ENCODE measurements at regions not wholly inside any gene's neighbourhood (a gene's known extent, or its start where the extent isn't known, plus 50 kb on each side); places are given as distances from the start of the nearest gene placed in this dataset.

DNA sequence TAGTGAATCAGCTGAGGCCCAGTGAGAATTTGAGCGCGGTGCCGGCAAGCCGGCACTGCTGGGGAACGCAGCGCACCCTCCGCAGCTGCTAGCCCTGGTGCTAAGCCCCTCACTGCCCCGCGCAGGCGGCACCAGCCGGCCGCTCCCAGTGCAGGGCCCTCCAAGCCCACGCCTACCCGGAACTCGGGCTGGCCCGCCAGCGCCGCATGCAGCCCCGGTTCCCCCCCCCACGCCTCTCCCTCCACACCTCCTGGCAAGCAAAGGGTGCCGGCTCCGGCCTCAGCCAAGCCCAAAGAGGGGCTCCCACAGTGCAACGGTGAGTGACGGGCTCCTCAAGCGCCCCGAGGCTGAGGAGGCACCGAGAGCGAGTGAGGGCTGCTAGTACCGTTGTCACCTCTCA is 54.5 kb upstream of the VASH1 start:
- no peak for DNase-seq
- intact Hi-C loops (cut with DNase I): no loop called here
- WGBS, 2 donors: 73 to 100% methylated on average over 1 to 3 of the region's 29 CpGs

DNA sequence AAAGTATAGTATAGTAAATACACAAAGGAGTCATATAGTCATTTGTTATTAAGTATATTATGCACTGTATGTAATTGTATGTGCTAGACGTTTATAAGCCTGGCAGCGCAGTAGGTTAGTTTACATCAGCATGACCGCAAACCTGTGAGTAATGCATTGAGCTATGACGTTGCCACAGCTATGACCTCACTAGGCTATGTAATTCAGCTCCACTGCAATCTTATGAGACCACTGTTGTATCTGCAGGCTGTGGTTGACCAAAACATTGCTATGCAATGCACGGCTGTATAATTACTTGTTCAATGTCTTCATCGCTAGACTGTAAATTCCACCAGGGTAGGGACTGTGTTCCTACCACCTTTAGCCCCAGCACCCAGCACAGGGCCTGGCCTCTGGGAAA is 53.2 kb upstream of the VASH1 start:
- DNase-seq: no peak
- H3K4me1 ChIP-seq: no peaks in the 10 kb centered on the region
- TF ChIP-seq, protein P1, sequence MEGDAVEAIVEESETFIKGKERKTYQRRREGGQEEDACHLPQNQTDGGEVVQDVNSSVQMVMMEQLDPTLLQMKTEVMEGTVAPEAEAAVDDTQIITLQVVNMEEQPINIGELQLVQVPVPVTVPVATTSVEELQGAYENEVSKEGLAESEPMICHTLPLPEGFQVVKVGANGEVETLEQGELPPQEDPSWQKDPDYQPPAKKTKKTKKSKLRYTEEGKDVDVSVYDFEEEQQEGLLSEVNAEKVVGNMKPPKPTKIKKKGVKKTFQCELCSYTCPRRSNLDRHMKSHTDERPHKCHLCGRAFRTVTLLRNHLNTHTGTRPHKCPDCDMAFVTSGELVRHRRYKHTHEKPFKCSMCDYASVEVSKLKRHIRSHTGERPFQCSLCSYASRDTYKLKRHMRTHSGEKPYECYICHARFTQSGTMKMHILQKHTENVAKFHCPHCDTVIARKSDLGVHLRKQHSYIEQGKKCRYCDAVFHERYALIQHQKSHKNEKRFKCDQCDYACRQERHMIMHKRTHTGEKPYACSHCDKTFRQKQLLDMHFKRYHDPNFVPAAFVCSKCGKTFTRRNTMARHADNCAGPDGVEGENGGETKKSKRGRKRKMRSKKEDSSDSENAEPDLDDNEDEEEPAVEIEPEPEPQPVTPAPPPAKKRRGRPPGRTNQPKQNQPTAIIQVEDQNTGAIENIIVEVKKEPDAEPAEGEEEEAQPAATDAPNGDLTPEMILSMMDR (IDR thresholded peaks at IDR 0.05): no peak
- TF ChIP-seq POLR2A (IDR thresholded peaks at IDR 0.05): no peak
- H3K4me3 ChIP-seq: no peak overlapping the region
- 72% methylated on average over 6 of the region's 6 CpGs for whole genome bisulfite sequencing, 2 donors
- no peak overlapping the region for H3K27ac ChIP-seq
- no peaks in the 10 kb centered on the region for H3K36me3 ChIP-seq
- H3K27me3 ChIP-seq: no peaks in the 10 kb centered on the region
- intact Hi-C loops (cut with DNase I): no loop called here
- no peaks in the 10 kb centered on the region for H3K9me3 ChIP-seq

More for the DNA sequence above, 54.5 kb upstream of the VASH1 start:
- TF ChIP-seq, protein P1 (IDR thresholded peaks at IDR 0.05): no peak
- no peak for TF ChIP-seq POLR2A (IDR thresholded peaks at IDR 0.05)
- Histone ChIP-seq H3K4me3 (no peak overlapping the region), H3K9me3 (no peaks in the 10 kb centered on the region), H3K27ac (no peak overlapping the region), H3K4me1 (no peaks in the 10 kb centered on the region), H3K36me3 (no peaks in the 10 kb centered on the region), H3K27me3 (no peaks in the 10 kb centered on the region)

DNA sequence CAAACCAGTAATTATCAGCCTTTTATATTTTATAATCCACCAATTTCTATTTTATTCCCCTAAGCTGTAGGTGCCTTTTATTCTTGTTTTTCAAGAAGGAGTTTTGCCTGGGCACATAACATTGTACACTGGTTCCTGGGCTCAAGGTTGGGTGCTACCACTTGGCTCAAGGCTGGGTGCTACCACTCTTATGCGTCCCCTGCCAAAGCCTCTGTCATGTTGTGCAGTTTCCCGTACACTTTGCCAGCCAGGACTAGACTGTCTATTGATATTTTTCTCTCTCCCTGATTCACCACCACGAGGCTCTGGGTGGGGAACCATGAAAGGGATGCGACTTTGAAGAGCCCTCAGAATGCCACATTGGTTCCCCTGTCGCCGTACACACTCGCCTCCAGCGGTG is 52.5 kb upstream of the VASH1 start:
- Histone ChIP-seq H3K9me3 (no peaks in the 10 kb centered on the region), H3K36me3 (no peaks in the 10 kb centered on the region), H3K4me3 (no peak overlapping the region), H3K27me3 (peaks cover 0 to under 1% (median 0%) of the 10 kb centered on the region in 4 donors), H3K27ac (no peak overlapping the region), H3K4me1 (no peaks in the 10 kb centered on the region)
- TF ChIP-seq, protein P1 (IDR thresholded peaks at IDR 0.05): no peak
- TF ChIP-seq POLR2A (IDR thresholded peaks at IDR 0.05): no peak
- intact Hi-C loops (cut with DNase I): no loop called here
- WGBS, 2 donors: 64 to 73% methylated on average over 6 to 8 of the region's 8 CpGs
- no peak for DNase-seq

DNA sequence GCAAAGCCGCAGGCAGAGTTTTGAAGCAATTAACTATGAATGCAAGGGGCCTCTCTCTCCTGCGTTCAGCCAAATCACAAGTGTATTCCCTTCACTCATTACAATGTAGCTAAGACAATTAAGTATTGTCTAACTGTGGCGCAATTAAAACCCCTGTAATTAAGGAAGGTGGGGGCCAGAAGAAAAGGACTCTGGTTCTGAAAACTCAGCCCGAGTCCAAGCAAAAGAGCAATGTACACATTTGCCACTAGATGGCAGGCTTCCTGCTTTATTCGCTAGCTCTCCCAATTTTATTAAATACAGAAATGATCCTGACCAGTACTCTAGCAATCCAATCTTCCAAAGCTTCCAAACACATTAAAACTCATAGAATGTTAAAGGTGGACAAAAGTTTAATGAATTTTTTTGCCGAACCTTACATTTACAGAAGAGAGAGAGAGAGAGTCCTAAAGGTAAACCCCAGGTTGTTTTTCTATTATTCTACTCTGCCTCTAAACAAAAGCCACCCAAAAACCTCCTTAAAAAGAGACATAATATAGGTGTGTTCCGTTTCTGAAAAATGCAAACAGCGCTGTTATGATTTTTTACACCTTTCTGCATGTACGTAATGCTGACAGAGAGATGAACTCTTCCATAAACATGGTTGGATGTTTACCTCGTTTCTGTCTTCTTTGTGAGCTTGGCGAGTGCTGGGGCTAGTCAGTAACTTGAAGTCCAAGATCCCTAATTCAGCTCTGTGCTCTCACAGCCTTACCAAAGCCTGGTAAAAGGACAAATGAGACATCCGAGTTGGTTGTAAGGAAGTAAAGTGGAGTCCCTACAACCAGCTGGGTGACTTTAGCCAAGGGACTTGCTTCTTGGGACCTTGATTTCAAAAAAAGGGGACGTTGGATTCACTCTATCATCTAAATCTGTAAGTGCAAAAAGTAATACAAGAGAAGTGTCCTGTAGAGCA is 50.9 kb upstream of the VASH1 start:
- intact Hi-C loops (cut with DNase I): loop anchor here (10.0 kb wide), 1 partner anchor 74 kb away; no protein-coding TSS in a partner anchor
- WGBS, 2 donors: 29 to 36% methylated on average over 13 of the region's 13 CpGs
- H3K27ac ChIP-seq: no peak overlapping the region
- no peaks in the 10 kb centered on the region for H3K4me1 ChIP-seq
- TF ChIP-seq, protein P1 (IDR thresholded peaks at IDR 0.05): peak; percentile 49 to 82 (median 70)
- TF ChIP-seq POLR2A (IDR thresholded peaks at IDR 0.05): no peak
- DNase-seq: no peak
- H3K27me3 ChIP-seq: peaks cover 0 to 3% (median 0%) of the 10 kb centered on the region in 4 donors
- H3K9me3 ChIP-seq: no peaks in the 10 kb centered on the region
- H3K4me3 ChIP-seq: no peak overlapping the region
- H3K36me3 ChIP-seq: no peaks in the 10 kb centered on the region

All from esophagus squamous epithelium (tissue), 5 donors.